ENCODE measurements at regions not wholly inside any gene's neighbourhood (a gene's known extent, or its start where the extent isn't known, plus 50 kb on each side); places are given as distances from the start of the nearest gene placed in this dataset.

- no peak for DNase-seq
Observed at GRCh38 chr10:3420527-3421469, 248.2 kb upstream of the PITRM1 start.

- no peak for DNase-seq
Observed at GRCh38 chr10:3419719-3420495, 247.3 kb upstream of the PITRM1 start.

GRCh38 chr10:3418926-3419325, 246.3 kb upstream of the PITRM1 start:
- DNase-seq: no peak

- DNase-seq: no peak
Observed at GRCh38 chr10:3418041-3418754, 245.6 kb upstream of the PITRM1 start.

- DNase-seq: no peak
Observed at GRCh38 chr10:3417096-3417495, 244.5 kb upstream of the PITRM1 start.

GRCh38 chr10:3415878-3416605, 243.5 kb upstream of the PITRM1 start:
- no peak for DNase-seq

GRCh38 chr10:3415038-3415736, 242.6 kb upstream of the PITRM1 start:
- no peak for DNase-seq

GRCh38 chr10:3414667-3415023, 242.1 kb upstream of the PITRM1 start:
- no peak for DNase-seq

GRCh38 chr10:3413937-3414666, 241.5 kb upstream of the PITRM1 start:
- no peak for DNase-seq

GRCh38 chr10:3412646-3413045, 240.1 kb upstream of the PITRM1 start:
- DNase-seq: no peak

GRCh38 chr10:3412071-3412582, 239.5 kb upstream of the PITRM1 start:
- no peak for DNase-seq

GRCh38 chr10:3411044-3411443, 238.5 kb upstream of the PITRM1 start:
- no peak for DNase-seq

GRCh38 chr10:3409928-3410327, 237.3 kb upstream of the PITRM1 start:
- no peak for DNase-seq

GRCh38 chr10:3408603-3409365, 236.2 kb upstream of the PITRM1 start:
- DNase-seq: no peak

GRCh38 chr10:3407208-3407607, 234.6 kb upstream of the PITRM1 start:
- DNase-seq: no peak

GRCh38 chr10:3406556-3406955, 234.0 kb upstream of the PITRM1 start:
- DNase-seq: no peak

- no peak for DNase-seq
Observed at GRCh38 chr10:3404381-3404780, 231.8 kb upstream of the PITRM1 start.

GRCh38 chr10:3402187-3402751, 229.7 kb upstream of the PITRM1 start:
- DNase-seq: no peak

- no peak for DNase-seq
Observed at GRCh38 chr10:3401491-3401938, 228.9 kb upstream of the PITRM1 start.

- no peak for DNase-seq
Observed at GRCh38 chr10:3400348-3400747, 227.8 kb upstream of the PITRM1 start.

Measured in NCI-H2171 treated with DMSO at 0.1 percent for 48 hours (cell line).